GM23248 (cell line): ENCODE measurements at regions not wholly inside any gene's neighbourhood (a gene's known extent, or its start where the extent isn't known, plus 50 kb on each side); places are given as distances from the start of the nearest gene placed in this dataset.

Source experiments
- EZH2 ChIP-seq: fragments of 200-600 bp; sonication (generic); IDR thresholded peaks from 2 replicates; pipeline ENCODE4 v1.6.1; 2018; ENCODE audit warnings: antibody characterized with exemption, mild to moderate bottlenecking; ENCODE audit not compliant: insufficient read depth, poor library complexity, severe bottlenecking
- EZH2phosphoT487 ChIP-seq: fragments of 200-600 bp; sonication (generic); IDR thresholded peaks from 2 replicates; pipeline ENCODE4 v1.6.1; 2018; ENCODE audit warnings: antibody characterized with exemption, moderate library complexity, mild to moderate bottlenecking, low read depth; ENCODE audit not compliant: insufficient read depth

DNA sequence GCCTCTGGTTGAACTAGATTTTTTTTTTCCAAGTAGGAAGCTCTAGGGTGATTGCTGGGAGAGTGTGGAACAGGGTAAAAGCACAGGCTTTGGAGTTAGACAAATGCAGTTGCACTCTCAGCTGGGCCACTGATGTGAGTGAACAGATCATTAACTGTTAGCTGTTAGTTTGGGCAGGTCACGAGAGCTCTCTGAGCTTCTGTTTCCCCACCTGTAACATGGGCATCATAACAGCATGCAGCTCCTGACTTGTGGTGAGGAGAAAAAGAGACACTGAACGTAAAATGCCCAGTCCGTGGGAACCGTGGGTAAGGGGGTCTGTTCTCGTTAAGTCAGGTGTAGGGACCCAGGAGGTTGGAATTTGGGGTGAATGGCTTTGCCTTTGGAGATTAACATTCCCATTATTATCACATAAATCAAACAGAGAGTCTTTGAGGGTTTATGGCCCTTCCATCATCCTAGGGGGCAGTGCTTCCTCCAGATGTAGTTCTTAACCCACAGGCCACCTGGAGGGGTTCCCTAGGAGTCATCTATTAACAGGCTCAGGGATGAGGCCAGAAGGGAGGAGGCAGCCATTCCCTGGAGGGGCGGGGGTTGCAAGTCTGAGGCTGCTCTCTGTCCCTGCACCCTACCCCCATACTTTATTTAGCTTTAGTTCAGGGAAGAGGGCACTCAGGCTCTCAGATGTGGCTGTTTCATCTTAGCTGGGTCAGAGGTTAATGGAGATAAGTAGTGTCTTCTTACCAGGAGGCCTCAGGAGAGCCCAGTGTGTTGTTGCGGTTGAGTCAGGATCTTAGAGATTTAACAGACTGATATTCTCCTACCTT is 135.2 kb downstream of the DACT1 start:
- TF ChIP-seq EZH2 (no peak), EZH2phosphoT487 (no peak)
